ENCODE measurements at regions not wholly inside any gene's neighbourhood (a gene's known extent, or its start where the extent isn't known, plus 50 kb on each side); places are given as distances from the start of the nearest gene placed in this dataset.
A peak's percentile ranks its signal among the peaks of the same experiment; 100 is the strongest.

GRCh38 chr1:185442050-185442449, 125.0 kb upstream of the IVNS1ABP start:
- DNase-seq (ENCODE audit: insufficient read length, low spot score) (peak; percentile 26), FAIRE-seq (peak; percentile 46)
- TF ChIP-seq CTCF (IDR thresholded peaks at IDR 0.05; ENCODE audit: insufficient read depth, missing control alignments) = no peak

GRCh38 chr1:185441605-185442004, 124.6 kb upstream of the IVNS1ABP start:
- FAIRE-seq (peak; percentile 38), DNase-seq (ENCODE audit: insufficient read length, low spot score) (no peak)
- TF ChIP-seq CTCF (IDR thresholded peaks at IDR 0.05; ENCODE audit: insufficient read depth, missing control alignments) = no peak

- DNase-seq (ENCODE audit: insufficient read length, low spot score) (no peak), FAIRE-seq (no peak)
- no peak for TF ChIP-seq CTCF (IDR thresholded peaks at IDR 0.05; ENCODE audit: insufficient read depth, missing control alignments)
Observed at GRCh38 chr1:185440877-185441276, 123.8 kb upstream of the IVNS1ABP start.

GRCh38 chr1:185439727-185440415, 122.8 kb upstream of the IVNS1ABP start:
- FAIRE-seq (no peak), DNase-seq (ENCODE audit: insufficient read length, low spot score) (no peak)
- TF ChIP-seq CTCF (IDR thresholded peaks at IDR 0.05; ENCODE audit: insufficient read depth, missing control alignments) = no peak

- FAIRE-seq (no peak), DNase-seq (ENCODE audit: insufficient read length, low spot score) (no peak)
- no peak for TF ChIP-seq CTCF (IDR thresholded peaks at IDR 0.05; ENCODE audit: insufficient read depth, missing control alignments)
Observed at GRCh38 chr1:185438936-185439335, 121.9 kb upstream of the IVNS1ABP start.

GRCh38 chr1:185435696-185436379, 118.8 kb upstream of the IVNS1ABP start:
- FAIRE-seq = no peak
- TF ChIP-seq CTCF (IDR thresholded peaks at IDR 0.05; ENCODE audit: insufficient read depth, missing control alignments) = no peak
- no peak for DNase-seq (ENCODE audit: insufficient read length, low spot score)

- no peak for FAIRE-seq
- TF ChIP-seq CTCF (IDR thresholded peaks at IDR 0.05; ENCODE audit: insufficient read depth, missing control alignments) = no peak
- no peak for DNase-seq (ENCODE audit: insufficient read length, low spot score)
Observed at GRCh38 chr1:185434721-185435120, 117.7 kb upstream of the IVNS1ABP start.

Data from D721Med (cell line).